DMS153 (cell line): ENCODE measurements at regions not wholly inside any gene's neighbourhood (a gene's known extent, or its start where the extent isn't known, plus 50 kb on each side); places are given as distances from the start of the nearest gene placed in this dataset.
A peak's percentile ranks its signal among the peaks of the same experiment; 100 is the strongest.

Experiments
- DNase-seq: peaks from one replicate; lab custom pipeline; 2025; lab: John Stamatoyannopoulos, UW

DNA sequence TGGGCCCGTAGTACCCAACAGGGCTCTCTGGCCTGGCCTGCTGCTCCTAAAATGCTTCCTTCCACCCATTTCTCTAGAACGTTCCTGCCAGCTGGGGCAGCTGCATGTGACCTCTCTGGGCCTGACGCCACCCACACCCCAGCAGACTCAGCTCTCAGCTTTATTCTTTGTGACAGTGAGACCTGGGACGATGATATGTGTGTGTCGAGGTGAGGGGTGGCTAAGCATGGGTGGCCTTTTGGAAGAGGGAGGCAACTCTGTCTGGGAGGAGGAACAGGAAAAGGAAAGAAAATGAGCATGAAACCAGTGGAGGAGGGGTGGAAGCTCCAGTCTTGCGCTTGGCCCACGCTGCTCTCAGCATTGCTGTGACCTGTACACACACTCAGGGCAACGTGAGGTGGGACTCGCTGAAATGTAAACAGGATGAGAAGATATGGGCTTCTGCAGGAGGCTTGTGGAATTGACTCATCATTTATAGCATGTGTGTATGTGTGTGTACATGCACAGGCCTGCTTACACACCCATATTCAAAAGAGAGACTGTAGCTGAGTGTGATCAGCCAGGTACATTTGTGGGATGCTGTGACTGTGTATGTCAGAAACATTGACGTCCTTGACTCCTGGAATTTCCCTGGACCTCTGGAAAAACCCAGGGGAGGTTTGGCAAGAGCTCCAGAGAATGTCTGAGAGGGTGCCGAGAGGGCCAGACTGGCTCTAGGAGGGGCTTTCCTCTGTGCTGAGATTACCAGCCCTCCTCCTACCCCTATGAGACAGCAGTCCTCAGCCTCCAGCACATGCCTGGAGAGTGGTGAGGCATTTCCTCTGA, 137.9 kb downstream of the PJA1 start:
- no peak for DNase-seq

DNA sequence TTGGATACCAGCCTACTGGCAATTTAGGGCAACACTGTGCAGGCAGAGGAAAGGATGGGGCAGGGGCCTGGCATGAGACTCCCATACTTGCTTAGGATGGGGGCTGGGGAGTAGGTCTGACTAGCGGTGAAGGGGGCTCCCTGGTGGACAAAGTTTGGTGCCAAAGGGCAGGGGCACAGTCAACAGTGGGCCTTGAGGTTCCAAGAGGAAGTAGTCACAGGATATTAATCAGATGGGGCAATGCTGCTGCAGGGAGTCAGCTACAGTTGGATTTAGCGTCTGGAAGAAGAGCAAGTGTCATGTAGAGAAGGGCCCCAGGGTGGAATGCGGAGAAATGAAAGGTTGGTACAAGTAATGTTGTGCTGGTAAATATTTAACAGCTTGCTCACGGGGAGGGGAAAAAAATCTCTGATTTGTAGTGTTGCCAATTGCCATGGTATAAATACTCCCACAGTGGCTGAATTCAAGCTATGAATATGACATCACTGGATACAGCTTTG, 139.4 kb downstream of the PJA1 start:
- DNase-seq: no peak

DNA sequence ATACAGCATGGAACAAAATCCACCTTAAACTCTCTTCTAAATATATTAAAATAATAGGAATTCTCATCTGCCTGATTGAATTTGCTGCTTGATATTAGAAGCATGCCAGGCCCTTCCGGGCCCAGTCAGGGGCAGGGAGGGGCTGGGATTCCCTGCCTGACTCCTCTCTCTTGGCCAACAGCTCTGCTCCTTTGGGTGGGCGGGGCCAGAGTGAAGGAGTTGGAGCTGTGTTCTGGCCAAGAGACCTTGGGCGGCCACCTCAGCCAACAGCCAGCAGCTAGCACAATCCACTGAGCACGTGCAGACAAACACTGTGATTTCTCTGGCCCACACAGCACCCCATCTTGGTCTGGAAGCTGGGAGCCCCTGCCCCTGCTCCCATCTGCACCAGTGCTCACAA, 140.3 kb downstream of the PJA1 start:
- DNase-seq: no peak

DNA sequence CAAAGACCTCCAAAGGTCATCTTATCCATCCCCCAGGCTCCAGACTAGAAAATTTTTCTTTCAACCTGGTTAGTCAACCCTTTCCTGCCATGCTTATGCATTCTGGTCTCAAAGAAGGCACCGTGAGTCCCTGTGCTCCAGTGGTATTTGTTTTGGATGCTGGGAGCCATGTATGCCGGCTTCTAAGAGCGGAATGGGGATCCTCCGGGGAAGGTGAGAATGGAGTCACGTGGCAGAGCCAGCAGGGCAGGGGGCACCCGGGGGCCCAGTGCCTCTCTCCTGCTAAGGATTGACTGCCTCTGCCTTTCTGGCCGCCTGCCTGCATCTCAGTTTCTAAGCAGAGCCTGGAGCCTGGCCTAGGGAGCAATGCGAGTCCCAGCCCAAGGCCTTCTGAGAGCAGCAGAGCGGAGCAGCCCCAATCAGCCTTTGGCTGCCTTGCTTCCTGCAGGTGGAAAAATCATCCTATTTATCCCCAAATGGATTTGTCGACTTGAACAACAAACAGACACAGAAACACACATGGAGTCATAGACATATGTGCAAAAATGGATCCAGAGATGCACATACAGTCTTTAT, 141.0 kb downstream of the PJA1 start:
- no peak for DNase-seq

DNA sequence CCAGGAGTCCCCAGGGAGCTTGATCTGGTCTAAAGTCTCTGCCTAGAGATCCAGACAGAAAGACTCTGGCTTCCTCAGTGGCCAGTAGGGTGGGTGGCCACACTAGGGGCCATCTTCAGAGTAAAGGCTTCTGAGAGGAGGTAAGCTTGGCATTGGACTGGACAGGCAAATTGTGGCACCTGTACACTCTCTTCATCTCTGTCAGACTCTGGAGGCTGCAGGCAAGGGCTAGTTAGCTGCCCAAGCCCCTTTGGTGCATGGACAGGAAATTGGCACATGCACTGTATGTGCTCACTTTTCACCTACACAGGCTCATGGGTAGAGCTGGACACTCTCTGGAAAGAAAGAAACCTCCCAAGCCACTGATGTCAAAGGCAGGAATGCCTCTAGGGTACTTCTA, 142.8 kb downstream of the PJA1 start:
- DNase-seq: no peak

DNA sequence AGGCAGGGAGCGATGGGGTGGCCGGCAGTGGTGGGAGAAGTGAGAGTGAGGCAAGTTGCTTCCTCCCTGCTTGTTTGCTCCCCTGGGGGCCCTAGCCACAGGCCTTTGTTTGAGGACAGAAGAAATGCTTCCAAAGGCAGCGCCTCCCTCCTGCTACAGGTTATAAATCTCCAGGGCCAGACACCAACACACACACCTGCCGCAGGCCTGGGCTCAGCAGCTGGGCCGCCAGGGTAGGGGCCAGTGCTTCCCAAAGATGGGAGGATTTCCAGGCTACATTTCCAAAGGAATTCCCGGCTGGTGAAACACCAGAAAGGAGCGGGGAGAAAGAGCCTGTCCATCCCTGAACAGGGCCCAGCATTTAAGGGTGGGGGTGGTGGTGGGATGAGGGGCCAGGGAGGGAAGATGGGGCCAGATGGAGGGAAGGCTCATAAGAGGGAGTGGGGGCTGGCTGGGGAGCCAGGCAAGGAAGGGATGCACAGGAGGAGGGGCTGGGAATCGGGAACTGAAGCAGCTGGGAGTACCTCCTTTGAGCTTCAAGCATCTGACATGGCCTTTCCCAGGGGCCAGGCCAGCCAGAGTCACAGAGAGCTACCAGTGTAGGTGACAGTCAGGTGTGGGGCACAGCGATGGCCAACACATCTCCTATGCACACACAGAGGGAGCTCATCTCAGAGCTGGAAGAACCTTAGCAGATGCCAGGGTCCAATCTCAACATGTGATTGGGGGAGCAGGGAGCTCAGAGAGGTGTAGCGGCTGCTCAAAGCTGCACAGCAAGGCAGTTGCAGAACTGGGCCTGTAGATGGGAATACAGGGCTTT, 143.9 kb downstream of the PJA1 start:
- peak; percentile 6 for DNase-seq

DNA sequence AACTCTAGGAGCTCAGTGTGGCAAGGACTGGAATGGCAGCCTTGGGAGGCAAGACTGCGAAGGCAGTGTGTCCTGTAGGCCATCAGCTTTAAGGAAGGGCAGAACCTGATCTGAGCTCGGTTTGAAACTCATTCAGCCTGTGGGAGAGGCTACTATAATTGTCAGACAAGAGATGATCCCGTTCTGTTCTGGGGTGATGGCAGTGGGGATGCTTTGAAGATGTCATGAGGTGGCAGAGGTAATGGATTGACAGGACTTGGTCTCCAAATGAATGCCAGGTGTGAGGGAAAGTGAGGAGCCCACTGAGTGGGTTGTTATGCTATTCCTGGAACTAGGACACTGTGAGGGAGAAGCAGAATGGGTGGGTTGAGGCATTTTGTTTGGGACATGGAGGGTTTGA, 144.9 kb downstream of the PJA1 start:
- DNase-seq: no peak

DNA sequence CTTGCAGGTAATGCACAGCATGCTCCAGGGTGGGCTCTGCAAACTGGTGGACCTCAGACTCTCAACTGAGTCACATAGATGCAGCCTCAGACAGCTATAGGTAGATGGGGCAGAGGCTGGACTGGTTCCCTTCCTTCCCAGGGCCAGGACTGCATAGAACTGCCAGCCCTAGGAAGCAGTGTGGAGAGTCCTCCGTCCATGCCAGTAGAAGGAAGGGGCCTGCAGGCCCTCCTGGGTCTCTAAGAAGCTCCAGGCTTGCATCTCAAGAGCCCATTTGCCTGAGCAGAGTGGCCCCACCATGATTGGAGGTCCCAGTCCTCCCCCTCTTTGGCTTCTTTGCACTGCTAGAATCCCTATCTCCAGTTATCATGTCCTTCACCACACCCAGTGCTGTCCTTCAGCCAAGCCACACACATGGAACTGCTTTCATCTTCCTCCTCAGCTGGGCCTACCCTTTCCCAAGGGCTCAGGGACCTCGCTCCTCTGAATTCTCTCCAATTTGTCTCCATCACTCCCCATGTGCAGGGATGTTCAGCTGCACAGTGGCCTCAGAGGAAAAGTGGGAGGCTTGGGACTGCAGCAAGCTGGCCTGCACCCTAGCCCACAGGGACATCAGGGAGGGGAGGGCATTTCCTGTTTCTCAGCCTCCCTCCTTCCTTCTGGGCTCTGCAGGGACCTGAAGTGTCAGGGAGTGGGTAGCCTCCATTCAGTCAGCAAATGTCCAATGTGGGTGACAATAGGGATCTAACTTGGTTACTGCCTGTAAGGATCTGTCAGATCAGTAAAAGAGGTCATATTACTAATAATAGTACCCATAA, 146.0 kb downstream of the PJA1 start:
- no peak for DNase-seq

DNA sequence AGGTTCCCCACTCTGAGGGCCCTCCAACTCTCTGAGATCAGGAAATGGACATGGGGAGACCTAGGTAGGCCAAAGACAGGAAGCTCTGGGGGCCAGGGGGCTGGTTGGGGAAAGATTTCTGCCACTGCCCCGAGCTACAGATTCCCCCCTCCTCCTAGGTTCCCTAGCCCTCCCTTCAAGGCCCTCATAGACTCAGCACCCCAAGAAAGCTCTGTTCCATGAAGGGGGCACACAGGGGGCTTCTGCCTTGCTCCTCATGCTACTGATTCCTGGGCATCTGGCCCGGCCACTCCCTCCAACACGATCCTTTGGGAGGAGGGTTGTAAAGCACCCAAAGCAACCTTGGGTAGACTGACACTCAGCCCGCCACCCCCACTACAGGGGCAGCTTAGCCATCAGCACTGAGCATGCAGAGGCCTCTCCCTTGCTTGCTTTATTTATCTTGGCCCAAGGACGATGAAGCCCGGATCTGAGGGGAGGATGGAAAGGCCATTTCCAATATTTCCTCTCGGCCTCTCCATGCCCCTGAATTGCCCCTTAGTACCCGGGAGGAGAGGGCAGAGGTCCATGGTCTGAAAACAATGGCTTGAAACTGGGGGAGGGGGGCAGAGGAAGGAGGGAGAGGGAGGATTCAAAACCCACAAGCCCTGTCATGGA, 146.7 kb downstream of the PJA1 start:
- no peak for DNase-seq

DNA sequence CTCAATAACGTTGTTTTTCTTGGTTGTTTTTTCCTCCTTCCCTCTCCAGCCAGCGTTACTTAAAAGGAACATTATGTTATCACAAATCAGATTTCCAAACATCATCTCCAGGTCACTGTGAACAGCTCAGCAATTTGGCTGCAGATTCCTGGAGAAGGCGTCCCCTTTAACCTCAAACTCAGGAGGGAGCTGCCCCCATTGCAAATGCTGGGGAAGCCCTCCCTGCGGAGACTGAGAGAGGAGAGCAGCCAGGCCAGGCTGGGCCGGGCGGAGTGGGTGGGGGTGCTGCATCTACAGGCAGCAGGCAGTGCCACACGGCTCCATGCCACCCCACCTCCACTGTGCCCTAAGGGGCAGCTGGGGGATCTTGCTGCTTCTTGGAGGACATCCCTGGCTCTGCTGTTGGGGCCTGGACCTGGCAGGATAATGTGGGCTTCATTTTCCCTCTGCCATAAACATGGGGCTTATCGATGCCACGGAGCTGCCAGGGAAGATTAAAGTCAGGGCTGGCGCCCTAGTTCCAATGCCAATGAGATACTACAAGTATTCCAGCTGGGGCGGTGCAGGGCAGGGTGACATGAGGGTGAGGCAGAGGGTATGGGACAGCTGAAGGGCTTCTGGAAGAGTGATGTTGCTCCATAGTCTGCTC, 148.8 kb downstream of the PJA1 start:
- DNase-seq: no peak

DNA sequence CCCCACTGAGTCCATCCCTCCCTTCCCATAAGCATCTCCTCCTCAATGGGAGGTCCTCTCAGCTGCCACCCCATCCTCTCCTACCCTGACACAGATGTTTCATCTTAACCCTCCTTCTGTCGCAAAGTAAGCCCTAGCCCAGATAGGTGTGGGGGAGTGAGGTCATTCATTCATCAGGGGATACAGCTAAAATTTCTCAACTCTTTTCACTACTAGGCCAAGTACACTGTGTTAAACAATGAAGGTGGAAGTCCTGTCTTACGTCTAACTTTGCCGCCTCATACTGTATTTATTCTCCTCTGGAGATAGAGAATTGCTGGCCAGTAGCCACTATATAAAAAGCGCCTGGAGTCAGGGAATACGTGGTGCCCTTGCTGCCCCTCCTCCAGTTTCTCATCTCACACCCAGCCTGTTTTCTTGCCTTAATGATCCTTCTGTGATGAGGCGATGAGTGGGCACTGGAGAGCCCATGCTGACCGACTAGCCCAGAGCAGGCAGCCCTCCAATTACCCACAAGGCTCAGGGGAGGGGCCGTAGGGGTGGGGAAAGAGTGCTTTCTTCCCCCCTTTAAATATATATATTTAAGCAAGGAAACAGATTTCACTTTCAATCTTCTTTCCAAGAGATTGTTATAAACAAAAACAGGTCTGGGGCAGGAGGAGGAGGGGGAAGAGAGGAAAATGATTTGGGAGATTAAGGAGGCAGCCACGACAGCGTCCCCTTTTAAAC, 149.5 kb downstream of the PJA1 start:
- no peak for DNase-seq

DNA sequence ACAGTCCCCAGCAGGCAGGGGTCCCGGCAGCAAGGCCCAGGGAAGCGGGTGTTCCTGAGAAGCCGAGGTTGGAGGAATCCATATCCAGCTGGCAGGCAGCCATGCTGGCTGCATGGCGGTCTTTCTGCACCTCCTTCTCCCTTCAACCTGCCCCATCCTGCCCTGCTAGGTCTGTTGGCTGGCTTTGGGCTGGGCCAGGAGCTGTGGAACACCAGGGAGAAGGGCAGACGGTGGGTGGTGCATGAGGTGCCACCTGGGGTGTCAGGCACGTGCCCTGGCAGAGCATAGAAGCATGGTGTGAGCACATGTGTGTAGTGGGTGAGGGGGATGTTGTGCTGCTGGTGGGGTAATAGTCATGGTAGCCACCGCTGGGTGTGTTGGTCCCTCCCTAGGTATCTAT, 150.1 kb downstream of the PJA1 start:
- no peak for DNase-seq

DNA sequence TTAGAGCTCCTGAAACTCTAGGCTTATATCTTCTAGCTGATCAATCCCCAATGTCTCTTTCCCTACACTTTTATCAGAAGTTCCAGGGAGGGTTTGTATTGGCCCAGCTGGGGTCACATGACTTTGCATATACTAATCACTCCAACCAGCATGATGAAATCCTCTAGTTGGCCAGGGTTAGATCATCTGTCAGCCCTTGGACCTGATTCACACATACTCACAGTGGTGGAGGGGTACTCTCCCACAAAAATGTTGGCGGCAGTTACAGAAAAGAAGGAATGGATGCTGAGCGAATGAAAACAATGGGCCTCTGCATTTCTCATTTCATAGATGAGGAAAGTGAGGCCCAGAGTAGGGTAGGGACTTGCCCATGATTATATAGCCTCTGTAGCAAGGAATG, 151.1 kb downstream of the PJA1 start:
- DNase-seq: no peak

DNA sequence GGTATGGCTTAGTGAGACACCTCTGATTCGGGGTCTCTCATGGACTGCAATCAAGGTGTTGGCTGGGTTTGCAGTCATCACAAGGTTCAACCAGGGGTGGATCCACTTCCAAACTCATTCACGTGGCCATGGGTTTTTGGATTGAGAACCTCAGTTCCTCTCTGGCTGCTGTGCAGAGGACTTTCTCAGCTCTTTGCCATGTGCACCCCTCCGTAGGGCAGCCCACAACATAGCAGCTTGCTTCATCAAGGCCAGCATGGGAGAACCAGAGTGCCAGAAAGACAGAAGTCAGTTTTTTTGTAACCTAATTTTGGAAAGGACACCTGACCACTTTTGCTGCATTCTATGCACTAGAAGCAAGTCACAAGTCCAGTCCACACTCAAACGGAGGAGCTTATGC, 154.9 kb downstream of the PJA1 start:
- no peak for DNase-seq

DNA sequence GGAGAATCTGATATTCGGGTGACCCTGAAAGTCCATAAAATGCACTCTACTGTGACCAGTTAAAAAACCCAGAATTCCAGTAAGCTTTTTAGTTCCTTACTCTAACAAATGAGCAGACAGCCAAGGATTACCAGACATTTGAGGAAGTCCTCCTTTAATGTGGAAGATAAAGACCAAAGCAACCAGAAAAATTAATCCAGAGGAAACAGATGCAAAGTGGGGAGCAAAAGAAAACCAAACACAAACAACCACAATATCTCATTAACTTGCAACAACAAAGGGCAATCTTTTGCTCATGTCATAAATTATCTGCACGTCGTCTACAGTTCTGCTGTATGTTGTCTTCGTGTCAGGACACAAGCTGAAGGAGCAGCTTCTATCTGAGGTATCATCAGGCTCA, 164.4 kb downstream of the PJA1 start:
- DNase-seq: no peak

DNA sequence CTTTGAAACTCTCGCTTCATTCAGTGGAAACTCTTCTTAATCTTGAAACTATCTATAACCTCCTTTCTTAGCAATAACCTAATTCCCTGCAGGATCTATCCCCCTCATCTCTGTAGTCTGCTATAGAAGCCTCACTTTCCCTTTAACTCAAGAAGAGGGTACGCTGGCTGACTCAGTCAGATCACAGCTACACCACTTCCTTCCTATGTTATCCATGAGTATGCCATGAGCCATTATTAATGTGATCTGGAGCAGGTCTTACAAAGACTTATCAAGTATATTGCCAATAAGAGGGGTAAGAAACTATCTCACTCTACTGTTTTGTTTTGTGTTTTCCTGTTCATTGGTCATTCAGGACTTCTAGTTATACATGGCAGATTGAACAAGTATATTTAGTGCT, 165.3 kb downstream of the PJA1 start:
- no peak for DNase-seq

DNA sequence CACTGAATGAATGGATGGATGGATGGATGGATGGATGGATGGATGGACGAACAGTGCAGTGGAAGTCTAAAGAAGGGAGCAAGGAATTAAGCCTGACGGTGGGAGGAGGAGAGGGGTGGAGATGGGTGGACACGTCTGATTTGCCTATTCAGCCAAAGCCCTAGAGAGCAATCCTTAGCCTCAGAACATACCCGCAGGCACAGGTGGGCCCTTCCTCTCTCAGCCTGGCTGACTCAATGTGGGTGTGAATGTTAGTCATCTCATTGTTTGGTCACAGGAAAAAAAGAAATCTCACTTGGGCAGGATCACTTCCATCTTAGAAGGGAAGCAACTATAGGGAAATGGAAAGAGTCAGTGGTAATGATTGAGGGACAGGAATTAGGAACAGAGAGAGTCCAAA, 165.9 kb downstream of the PJA1 start:
- no peak for DNase-seq

DNA sequence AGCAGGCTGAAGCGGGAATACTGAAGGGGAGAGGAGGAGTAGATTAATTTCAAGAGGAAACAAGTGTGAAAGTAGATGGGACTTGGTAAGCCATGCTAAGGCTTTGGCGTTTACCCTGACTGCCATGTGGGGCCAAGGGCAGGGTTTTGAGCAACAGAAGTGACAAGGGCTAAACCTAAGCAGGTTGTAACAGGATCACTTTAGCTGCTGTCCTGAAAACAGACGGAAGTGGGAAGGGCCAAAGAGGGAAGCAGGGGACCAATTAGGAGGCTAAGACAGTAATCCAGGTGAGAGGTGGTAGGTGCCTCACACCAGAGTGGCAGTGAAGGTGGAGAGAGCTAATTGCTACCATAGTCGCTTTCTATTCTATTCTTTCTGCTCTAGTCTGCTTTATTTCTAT, 166.5 kb downstream of the PJA1 start:
- no peak for DNase-seq

DNA sequence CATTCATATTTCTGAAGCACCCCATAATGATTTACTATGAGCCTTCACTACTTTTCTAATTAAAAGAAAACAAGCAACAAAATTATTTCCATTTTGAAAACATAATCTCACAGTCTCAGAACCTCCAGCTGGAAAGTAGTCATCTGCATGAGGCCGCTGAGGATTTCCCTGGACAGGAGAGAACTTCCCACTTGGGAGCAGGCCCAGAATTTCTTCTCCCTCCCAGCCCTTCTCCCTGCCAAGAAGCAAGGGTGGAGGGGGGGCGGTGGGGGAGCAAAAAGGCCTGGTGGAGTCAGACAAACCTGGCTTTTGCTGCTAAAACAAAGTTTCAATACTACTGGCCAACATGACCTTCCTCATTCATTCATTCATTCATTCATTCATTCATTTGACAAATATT, 167.3 kb downstream of the PJA1 start:
- DNase-seq: no peak

DNA sequence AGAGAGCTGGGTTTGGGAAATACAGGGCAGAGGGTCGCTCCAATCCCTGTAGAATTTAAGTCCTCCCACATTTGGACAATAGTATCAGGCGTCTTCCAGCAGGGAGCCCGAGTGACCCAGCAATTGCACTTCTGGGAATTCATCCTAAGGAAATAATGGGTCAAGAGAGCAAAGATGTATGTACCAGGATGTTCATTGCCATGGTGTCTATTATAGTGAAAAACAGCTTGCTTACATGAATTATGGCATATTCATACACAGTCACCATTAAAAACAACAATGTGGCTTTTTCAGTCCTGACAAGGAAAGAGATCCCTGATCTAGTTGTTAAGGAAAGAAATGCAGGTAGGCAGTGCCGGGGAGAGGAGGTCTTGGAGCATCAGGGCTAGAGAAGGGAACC, 167.7 kb downstream of the PJA1 start:
- no peak for DNase-seq
